Tibial nerve (tissue), 3 donors: ENCODE measurements at regions not wholly inside any gene's neighbourhood (a gene's known extent, or its start where the extent isn't known, plus 50 kb on each side); places are given as distances from the start of the nearest gene placed in this dataset.

ENCODE experiments used
- POLR2A ChIP-seq, 2 donors: fragments of 450-650 bp; IDR thresholded peaks; one replicate each; pipeline ENCODE4 v1.6.1; 2017; ENCODE audit warnings: antibody characterized with exemption in 2 of 2, mild to moderate bottlenecking in 2 of 2, moderate library complexity in 2 of 2
- TF ChIP-seq, protein P1 (sequence below), 5 experiments: fragments of 200-600 bp in 3 of 5; fragments of 450-650 bp in 2 of 5; sonication (generic) in 3 of 5; IDR thresholded peaks; one replicate each; pipeline ENCODE4 v1.5.1; 2016 to 2019; ENCODE audit warnings: antibody characterized with exemption in 5 of 5, mild to moderate bottlenecking in 3 of 5, moderate library complexity in 2 of 5

DNA sequence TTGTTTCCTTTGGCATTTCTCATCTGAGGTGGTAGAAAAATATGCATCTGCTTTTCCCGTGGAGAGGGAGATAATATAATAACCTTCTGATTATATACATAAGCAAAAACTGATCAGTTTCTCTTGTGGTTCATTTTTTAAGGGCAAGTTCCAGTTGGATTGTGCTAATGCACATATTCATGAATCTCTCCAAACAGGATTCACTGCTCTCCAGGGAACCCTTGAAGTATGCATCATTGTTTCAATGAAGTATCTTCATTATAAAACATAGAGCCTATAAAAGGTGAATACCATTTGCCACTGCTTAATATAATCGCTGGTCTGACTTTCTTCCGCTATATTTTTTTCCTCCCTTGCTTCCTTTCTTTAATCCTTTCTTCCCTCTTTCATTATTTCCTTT lies 384.7 kb downstream of the FIGN start:
- TF ChIP-seq, protein P1, sequence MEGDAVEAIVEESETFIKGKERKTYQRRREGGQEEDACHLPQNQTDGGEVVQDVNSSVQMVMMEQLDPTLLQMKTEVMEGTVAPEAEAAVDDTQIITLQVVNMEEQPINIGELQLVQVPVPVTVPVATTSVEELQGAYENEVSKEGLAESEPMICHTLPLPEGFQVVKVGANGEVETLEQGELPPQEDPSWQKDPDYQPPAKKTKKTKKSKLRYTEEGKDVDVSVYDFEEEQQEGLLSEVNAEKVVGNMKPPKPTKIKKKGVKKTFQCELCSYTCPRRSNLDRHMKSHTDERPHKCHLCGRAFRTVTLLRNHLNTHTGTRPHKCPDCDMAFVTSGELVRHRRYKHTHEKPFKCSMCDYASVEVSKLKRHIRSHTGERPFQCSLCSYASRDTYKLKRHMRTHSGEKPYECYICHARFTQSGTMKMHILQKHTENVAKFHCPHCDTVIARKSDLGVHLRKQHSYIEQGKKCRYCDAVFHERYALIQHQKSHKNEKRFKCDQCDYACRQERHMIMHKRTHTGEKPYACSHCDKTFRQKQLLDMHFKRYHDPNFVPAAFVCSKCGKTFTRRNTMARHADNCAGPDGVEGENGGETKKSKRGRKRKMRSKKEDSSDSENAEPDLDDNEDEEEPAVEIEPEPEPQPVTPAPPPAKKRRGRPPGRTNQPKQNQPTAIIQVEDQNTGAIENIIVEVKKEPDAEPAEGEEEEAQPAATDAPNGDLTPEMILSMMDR (IDR thresholded peaks at IDR 0.05), result no peak
- no peak for TF ChIP-seq POLR2A (IDR thresholded peaks at IDR 0.05)
